Vagina (tissue), 2 donors: ENCODE measurements at regions not wholly inside any gene's neighbourhood (a gene's known extent, or its start where the extent isn't known, plus 50 kb on each side); places are given as distances from the start of the nearest gene placed in this dataset.

ENCODE experiments used
- CTCF ChIP-seq, 3 experiments: fragments of 450-650 bp in 2 of 3; fragments of 200-600 bp in 1 of 3; sonication (generic) in 1 of 3; IDR thresholded peaks; one replicate each; pipeline ENCODE4 v1.5.1; 2017 to 2019; ENCODE audit warnings: antibody characterized with exemption in 3 of 3, mild to moderate bottlenecking in 2 of 3, moderate library complexity in 2 of 3
- POLR2A ChIP-seq, 2 donors: fragments of 450-650 bp; IDR thresholded peaks; one replicate each; pipeline ENCODE4 v1.6.1; 2017; ENCODE audit warnings: antibody characterized with exemption in 2 of 2, mild to moderate bottlenecking in 2 of 2, moderate library complexity in 2 of 2
- POLR2AphosphoS5 ChIP-seq, 2 donors: sonication (generic); formaldehyde crosslinking; IDR thresholded peaks; one replicate each; pipeline ENCODE4 v1.9.0; 2017; ENCODE audit warnings: antibody characterized with exemption in 2 of 2, mild to moderate bottlenecking in 2 of 2, low read depth in 1 of 2; ENCODE audit not compliant: insufficient read depth in 1 of 2

GRCh38 chr2:48195169-48195568, 119.3 kb upstream of the FOXN2 start:
- TF ChIP-seq CTCF (IDR thresholded peaks at IDR 0.05): no peak
- no peak for TF ChIP-seq POLR2A (IDR thresholded peaks at IDR 0.05)
- no peak for TF ChIP-seq POLR2AphosphoS5 (IDR thresholded peaks at IDR 0.05; ENCODE audit: insufficient read depth in 1 of 2, low read depth in 1 of 2)
